ENCODE measurements at regions not wholly inside any gene's neighbourhood (a gene's known extent, or its start where the extent isn't known, plus 50 kb on each side); places are given as distances from the start of the nearest gene placed in this dataset.

DNA sequence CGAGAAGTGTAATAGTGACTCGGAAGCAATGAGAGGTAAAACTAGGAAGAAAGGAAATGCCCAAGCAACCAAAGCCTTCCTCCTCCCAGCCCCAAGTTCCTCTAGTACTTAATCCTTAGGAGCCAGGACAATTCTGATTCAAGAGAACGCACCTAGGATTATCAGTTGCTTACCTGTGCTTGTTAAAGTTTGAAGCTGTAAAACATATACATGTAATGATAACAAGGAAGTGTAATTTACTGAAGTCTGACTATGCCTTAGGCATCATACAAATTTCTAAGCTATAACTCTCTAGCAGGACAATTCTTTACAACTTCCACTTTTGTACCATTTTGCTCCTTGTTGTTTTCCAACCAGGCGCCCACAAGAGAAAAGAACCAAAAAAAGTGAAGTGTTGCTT is 92.8 kb upstream of the OSBPL8 start (continued):
- TF ChIP-seq, protein P1, sequence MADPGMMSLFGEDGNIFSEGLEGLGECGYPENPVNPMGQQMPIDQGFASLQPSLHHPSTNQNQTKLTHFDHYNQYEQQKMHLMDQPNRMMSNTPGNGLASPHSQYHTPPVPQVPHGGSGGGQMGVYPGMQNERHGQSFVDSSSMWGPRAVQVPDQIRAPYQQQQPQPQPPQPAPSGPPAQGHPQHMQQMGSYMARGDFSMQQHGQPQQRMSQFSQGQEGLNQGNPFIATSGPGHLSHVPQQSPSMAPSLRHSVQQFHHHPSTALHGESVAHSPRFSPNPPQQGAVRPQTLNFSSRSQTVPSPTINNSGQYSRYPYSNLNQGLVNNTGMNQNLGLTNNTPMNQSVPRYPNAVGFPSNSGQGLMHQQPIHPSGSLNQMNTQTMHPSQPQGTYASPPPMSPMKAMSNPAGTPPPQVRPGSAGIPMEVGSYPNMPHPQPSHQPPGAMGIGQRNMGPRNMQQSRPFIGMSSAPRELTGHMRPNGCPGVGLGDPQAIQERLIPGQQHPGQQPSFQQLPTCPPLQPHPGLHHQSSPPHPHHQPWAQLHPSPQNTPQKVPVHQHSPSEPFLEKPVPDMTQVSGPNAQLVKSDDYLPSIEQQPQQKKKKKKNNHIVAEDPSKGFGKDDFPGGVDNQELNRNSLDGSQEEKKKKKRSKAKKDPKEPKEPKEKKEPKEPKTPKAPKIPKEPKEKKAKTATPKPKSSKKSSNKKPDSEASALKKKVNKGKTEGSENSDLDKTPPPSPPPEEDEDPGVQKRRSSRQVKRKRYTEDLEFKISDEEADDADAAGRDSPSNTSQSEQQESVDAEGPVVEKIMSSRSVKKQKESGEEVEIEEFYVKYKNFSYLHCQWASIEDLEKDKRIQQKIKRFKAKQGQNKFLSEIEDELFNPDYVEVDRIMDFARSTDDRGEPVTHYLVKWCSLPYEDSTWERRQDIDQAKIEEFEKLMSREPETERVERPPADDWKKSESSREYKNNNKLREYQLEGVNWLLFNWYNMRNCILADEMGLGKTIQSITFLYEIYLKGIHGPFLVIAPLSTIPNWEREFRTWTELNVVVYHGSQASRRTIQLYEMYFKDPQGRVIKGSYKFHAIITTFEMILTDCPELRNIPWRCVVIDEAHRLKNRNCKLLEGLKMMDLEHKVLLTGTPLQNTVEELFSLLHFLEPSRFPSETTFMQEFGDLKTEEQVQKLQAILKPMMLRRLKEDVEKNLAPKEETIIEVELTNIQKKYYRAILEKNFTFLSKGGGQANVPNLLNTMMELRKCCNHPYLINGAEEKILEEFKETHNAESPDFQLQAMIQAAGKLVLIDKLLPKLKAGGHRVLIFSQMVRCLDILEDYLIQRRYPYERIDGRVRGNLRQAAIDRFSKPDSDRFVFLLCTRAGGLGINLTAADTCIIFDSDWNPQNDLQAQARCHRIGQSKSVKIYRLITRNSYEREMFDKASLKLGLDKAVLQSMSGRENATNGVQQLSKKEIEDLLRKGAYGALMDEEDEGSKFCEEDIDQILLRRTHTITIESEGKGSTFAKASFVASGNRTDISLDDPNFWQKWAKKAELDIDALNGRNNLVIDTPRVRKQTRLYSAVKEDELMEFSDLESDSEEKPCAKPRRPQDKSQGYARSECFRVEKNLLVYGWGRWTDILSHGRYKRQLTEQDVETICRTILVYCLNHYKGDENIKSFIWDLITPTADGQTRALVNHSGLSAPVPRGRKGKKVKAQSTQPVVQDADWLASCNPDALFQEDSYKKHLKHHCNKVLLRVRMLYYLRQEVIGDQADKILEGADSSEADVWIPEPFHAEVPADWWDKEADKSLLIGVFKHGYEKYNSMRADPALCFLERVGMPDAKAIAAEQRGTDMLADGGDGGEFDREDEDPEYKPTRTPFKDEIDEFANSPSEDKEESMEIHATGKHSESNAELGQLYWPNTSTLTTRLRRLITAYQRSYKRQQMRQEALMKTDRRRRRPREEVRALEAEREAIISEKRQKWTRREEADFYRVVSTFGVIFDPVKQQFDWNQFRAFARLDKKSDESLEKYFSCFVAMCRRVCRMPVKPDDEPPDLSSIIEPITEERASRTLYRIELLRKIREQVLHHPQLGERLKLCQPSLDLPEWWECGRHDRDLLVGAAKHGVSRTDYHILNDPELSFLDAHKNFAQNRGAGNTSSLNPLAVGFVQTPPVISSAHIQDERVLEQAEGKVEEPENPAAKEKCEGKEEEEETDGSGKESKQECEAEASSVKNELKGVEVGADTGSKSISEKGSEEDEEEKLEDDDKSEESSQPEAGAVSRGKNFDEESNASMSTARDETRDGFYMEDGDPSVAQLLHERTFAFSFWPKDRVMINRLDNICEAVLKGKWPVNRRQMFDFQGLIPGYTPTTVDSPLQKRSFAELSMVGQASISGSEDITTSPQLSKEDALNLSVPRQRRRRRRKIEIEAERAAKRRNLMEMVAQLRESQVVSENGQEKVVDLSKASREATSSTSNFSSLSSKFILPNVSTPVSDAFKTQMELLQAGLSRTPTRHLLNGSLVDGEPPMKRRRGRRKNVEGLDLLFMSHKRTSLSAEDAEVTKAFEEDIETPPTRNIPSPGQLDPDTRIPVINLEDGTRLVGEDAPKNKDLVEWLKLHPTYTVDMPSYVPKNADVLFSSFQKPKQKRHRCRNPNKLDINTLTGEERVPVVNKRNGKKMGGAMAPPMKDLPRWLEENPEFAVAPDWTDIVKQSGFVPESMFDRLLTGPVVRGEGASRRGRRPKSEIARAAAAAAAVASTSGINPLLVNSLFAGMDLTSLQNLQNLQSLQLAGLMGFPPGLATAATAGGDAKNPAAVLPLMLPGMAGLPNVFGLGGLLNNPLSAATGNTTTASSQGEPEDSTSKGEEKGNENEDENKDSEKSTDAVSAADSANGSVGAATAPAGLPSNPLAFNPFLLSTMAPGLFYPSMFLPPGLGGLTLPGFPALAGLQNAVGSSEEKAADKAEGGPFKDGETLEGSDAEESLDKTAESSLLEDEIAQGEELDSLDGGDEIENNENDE (IDR thresholded peaks at IDR 0.05; ENCODE audit: insufficient replicate concordance, low read length) = no peak
- TF ChIP-seq, protein P2, sequence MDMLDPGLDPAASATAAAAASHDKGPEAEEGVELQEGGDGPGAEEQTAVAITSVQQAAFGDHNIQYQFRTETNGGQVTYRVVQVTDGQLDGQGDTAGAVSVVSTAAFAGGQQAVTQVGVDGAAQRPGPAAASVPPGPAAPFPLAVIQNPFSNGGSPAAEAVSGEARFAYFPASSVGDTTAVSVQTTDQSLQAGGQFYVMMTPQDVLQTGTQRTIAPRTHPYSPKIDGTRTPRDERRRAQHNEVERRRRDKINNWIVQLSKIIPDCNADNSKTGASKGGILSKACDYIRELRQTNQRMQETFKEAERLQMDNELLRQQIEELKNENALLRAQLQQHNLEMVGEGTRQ (IDR thresholded peaks at IDR 0.05; ENCODE audit: low read length) = no peak

All from H1 (cell line).